NCI-H2107 treated with DMSO at 0.1 percent for 48 hours (cell line): ENCODE measurements at regions not wholly inside any gene's neighbourhood (a gene's known extent, or its start where the extent isn't known, plus 50 kb on each side); places are given as distances from the start of the nearest gene placed in this dataset.
"Not testable (repeated sequence)": the region's sequence is repeated elsewhere in the genome, so short reads cannot be mapped to it uniquely, and the experiment has no call there.

Experiments used
- DNase-seq: peaks from one replicate; lab custom pipeline; 2025; ENCODE audit not compliant: unreplicated experiment; lab: John Stamatoyannopoulos, UW

DNA sequence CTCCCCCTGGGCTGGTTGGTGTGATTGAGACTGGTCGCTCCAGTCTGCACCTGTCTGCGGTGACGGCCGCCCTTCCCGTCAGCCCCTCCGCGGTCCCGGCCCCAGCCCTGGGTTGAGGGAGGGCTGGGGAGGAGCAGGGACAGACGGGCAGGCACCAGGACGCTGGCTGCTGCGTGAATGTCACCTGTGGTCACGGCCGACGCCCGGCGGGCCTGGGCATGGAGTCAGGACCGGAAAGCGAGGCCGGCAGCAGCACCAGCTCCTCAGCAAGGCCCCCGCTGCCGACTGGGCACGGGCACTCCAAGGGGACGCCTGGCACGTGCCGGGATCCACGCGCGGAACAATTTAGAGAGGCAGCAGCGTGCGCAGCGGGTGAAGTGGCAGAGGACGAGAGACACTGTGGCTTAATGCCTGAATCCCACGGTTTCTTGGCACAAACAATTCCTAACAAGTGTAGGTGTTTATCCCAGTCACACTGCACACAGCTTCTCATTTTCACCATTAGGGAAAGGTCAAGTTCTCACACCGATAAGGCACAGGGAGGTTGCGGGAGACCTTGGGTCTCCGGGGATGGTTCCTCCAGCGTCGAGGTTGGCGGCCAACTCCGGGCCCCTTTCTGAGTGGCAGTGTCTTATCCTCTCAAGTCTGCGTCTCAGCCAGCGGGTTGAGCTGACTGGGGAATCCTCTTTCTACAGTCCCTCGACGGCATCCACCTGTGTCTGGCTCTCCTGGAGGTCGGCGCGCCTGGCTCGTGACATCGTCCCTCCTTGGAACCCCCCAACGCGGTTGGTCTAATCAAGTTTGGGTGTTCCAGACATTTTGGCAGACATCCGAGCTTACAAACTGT lies 66.4 kb upstream of the ADGRA1 start:
- no peak for DNase-seq

DNA sequence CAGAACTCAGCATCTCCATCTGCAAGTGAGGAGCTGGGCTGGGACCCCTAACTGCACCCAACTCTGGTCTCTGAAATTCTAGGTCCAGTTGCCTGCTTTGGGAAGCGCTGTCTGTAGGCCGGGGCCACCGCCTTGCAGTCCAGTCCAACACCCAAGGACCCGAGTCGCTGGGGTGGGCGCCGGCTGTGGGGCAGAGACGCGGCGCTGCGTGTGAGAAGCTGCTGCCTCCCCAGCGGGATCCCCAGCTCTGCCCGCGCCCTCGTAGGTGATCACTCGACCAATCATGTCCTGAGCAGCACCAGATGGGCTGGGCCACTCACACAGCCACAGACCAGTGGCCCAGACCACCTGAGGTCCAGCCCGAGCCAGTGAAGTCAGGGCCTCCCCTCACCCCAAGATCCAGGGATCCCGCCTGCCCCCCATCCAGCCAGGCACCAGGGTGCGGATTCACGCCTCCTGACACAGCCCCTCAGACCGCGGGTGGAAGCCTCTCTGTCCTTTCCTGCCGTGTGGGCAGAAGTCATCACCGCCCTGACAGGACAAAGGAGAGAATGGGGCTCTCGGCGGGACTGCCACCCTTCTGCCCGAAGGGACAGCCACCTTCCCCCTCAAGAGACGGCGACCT lies 67.4 kb upstream of the ADGRA1 start:
- DNase-seq, result no peak

DNA sequence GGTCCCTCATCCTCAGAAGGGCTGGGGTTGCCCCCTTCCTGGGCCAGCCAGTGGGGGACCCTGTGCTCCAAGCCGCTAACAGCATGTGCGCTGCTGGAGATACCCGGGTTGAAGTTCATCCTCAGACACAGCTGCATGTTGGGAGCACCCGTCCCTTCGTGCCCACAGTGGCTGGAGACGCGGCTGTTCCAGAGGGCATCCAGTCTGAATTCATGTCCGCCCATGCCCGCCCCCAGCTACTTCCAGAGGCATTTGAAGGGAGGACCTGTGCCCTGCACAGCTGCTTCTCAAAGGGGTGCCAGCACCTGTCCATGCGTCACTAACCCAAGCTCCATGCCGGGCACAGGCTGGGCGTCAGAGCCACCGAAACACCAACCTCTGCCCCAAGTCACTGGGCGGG lies 68.1 kb upstream of the ADGRA1 start:
- no peak for DNase-seq

DNA sequence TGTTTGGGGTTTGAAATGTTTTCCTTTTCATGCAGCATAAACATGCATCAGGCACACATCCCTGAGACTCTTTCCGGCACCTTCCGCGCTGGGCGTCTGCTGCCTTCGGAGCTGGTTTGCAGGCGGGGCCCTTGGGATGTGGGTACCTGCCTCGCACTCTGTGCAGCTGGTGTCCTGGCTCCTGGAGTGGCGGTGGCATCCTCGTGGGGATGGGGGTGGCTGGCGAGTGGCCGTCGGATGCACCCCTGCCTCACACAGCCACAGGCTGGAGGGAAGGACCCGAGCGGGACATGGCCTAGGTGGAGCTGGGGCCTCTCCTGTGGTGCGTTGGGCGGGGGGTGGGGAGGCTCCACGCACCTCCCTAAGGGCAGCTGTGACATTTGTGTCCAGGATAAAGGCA lies 68.5 kb upstream of the ADGRA1 start:
- no peak for DNase-seq

DNA sequence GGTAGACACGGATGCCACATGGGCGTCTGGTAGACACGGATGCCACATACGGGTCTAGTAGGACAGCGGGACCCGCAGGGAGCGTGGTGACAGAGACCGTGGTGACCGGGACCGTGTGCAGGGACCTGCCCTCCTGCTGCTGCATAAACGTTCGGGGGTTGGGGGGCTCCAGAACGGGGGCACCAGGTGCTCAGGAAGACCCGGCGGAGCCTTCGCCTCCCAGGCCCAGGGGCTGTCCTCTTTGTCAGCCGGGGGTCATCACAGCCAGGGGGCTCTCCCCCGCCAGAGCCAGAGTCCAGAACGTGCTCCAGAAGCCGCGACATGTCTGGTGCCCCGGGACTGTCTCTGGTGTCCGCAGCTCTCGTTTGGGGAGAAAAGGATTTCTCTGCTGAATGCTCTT lies 69.2 kb upstream of the ADGRA1 start:
- no peak for DNase-seq

DNA sequence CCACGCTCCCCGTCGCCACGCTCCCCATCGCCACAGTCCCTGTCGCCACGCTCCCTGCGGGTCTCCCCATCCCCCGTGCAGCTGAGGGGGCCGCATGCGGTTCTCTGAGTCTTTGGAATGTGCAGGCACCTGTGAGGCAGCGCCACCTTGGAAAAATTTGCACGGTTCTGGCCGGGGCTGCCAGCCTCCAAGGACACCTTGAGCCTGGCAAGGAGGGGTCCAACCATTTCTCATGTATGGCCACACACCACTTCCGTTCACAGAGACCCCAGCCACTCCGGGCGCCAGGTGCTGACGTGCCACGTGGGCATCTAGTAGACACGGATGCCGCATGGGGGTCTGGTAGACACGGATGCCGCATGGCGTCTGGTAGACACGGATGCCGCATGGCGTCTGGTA lies 70.5 kb upstream of the ADGRA1 start:
- DNase-seq, result no peak

DNA sequence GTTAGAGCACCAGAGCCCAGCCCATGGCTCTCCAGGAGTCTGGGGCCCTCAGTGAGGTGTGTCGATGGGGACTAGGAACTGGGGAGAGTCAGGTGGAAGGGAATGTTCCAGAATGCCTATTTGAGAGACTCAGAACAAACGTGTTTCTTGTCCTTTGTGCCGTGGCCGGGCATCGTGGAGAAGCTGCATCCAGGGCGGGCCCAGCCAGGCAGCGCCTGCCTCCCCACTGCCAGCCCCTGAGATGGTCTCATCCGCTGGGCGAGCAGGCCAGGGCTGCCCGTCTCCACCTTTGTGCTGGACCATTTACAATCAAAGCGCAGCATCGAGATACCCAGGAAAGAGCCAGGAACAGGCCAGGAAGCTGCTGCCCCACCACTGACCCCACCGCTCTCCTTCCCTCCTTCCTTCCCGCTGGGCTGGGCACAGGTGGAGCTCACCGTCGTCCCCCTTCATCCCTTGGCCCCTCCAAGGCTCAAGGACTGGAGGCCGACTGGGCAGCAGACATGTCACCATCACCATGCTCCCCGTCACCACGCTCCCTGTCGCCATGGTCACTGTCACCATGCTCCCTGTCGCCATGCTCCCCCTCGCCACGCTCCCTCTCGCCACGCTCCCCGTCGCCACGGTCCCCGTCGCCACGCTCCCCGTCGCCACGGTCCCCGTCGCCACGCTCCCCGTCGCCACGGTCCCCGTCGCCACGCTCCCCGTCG lies 71.1 kb upstream of the ADGRA1 start:
- DNase-seq, result no peak

DNA sequence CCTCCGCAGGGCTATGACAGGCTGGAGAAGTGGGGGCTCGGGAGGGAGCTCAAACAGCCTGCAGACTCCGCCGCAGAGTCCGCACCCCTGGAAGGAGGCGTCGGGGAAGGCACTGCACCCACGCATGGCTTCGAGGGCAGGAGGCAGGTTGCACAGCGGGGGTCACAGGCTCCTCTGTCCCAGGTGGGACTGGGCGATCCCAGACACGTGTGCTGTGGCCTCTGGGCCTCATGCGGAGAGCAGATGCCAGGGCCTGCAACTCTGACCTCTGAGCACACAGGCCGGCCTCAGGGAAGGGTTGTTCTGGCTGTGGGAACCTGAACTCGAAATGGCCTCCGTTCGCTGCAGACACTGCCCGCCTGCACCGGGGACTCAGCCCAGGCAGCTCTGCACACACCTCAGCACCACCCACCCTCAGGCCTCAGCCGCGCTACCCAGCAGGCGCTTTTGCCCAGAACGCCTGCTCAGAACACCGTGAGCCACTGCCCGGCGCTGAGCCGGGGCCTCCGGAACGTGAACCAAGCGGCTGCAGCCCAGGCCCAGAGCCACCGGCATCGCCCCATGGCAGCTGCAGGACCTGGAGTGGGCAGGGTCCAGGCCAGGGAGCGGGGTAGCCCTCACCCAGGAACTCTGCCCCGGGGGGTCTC lies 71.8 kb upstream of the ADGRA1 start:
- DNase-seq, result no peak

DNA sequence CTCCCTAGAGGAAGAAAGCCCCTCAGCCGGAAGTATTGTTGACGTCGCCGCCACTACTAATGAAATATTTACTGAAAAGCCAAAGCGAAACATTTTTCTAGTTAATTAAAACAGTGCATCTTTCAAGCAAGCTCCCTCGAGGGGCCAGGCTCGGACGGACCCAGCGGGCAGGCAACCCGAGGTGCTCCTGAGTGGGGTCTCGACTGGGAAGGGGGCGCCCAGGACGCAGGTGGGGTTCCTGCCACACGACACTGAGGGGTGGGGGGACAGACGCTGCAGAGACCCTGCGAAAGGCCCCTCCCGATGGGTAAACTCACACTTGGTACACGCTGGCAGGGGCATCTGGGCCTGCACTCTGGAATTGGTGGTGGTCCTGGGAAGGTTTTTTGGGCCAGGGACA lies 72.4 kb upstream of the ADGRA1 start:
- no peak for DNase-seq

DNA sequence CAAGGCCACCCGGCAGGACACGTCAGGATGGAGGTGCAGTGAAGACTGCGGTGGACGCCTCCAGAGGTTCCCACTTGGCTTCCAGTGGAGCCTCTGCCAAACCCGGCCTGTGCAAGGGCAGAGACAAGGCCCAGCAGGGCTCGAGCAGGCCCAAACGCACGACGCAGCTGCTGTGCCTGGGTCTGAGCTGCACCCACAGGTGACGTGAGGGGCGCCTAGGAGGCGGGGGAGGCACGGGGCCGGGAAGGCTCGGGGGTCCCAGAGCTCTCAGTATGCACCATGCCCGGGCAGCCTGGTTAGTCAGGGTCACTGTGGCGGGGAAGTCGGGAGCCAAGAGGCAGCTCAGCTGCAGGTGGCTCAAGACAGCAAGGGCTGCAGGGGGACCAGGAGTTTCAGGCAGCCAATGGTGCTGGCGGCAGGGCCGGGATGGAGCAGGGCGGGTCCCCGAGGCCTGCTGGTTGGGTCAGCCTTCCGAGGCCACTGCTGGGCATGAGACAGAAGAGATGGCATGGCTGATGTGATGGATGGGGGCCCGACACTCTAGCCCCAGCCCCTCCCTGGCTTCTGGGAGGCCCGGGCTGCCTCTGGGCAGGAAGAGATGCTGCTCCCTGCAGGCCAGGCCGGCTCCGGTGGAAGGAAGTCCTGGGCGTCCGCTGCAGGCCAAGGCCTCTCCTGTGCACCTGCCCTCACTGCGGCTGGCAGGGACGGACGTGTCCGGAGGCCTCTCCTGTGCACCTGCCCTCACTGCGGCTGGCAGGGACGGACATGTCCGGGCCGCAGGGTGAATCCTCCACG lies 72.2 kb upstream of the CFAP46 start:
- no peak for DNase-seq

DNA sequence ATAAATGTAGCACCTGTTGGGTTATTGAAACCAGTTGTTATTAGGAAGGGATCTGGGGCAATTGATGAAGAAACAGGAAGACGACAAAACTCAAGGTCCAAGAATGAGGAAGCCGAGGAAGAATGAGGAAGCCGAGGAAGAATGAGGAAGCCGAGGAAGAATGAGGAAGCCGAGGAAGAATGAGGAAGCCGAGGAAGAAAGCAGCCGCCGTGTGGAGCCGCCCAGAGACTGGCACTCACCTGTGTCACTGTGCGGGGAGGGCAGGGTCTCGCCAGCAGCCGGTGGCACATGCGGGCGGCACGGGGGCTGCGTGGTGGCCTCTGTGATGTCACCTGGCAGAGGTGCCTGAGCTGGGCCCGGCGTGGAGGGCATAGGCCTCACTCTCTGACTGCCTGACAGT lies 71.1 kb upstream of the CFAP46 start:
- DNase-seq, result no peak

DNA sequence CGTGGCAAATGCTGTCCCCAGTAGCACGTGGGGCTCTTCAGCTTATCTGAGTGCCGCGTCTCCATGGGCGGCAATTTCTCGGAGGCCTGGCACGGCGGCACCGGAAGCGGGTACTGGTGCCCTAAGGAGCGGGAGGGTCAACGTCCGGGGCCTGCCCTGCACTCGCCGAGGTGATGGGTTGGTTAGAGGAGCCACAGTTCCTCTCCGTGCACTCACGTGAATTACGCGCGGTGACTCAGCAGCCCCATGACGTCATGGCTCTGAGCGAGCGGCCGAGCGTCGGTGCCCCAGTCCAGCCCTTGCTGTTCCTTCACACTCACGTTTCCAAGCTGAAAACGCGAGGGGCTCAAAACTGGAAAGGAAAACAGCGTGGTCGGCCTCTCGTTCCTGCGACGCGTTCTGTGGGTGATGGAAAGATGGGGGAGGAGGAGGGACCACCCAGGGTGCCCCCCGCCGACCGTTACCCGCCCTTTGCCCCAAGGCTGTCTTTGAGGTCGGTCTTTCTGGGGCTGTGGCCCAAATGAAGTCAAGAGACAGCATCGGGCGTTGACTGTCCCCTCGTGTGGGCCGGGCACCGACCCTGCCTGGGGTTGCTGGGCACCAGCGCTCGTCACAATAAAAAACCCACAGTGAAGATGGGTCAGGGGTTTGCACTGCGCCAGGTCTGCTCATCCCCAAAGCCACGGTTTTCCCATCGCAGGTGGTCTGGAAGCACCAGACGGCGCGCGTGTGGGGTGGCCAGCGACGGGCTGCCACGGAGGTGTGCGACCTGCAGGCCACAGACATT lies 70.4 kb upstream of the CFAP46 start:
- no peak for DNase-seq

DNA sequence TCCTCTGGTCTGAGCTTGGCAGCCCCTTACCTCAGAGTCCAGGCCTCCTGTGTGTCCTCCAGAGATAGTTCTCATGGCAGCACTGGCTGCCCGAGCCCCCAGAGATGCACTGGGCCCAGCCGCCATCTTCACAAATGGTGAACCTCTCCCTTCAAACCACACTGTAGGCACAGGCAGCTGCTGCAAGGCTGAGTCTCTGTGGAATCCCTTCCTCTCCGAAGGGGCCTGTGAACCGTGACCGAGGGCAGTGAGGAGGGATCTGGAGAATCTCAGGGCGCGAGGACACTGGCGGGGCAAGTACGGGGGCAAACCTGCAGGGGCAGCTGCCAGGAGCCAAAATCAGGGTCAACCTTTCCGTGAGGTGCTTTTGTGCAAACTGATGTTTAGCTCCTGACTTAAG lies 69.5 kb upstream of the CFAP46 start:
- no peak for DNase-seq

DNA sequence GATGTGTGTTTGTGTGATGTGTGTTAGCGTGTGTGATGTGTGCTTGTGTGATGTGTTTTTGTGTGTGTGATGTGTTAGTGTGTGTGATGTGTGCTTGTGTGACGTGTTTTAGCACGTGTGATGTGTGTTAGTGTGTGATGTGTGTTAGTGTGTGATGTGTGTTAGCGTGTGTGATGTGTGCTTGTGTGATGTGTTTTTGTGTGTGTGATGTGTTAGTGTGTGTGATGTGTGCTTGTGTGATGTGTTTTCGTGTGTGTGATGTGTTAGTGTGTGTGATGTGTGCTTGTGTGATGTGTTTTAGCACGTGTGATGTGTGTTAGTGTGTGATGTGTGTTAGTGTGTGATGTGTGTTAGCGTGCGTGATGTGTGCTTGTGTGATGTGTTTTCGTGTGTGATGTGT lies 69.0 kb upstream of the CFAP46 start:
- DNase-seq, result not testable (repeated sequence)

DNA sequence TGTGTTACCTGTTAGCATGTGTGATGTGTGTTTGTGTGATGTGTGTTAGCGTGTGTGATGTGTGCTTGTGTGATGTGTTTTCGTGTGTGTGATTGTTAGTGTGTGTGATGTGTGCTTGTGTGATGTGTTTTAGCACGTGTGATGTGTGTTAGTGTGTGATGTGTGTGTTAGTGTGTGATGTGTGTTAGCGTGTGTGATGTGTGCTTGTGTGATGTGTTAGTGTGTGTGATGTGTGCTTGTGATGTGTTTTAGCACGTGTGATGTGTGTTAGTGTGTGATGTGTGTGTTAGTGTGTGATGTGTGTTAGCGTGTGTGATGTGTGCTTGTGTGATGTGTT lies 68.4 kb upstream of the CFAP46 start:
- not testable (repeated sequence) for DNase-seq

DNA sequence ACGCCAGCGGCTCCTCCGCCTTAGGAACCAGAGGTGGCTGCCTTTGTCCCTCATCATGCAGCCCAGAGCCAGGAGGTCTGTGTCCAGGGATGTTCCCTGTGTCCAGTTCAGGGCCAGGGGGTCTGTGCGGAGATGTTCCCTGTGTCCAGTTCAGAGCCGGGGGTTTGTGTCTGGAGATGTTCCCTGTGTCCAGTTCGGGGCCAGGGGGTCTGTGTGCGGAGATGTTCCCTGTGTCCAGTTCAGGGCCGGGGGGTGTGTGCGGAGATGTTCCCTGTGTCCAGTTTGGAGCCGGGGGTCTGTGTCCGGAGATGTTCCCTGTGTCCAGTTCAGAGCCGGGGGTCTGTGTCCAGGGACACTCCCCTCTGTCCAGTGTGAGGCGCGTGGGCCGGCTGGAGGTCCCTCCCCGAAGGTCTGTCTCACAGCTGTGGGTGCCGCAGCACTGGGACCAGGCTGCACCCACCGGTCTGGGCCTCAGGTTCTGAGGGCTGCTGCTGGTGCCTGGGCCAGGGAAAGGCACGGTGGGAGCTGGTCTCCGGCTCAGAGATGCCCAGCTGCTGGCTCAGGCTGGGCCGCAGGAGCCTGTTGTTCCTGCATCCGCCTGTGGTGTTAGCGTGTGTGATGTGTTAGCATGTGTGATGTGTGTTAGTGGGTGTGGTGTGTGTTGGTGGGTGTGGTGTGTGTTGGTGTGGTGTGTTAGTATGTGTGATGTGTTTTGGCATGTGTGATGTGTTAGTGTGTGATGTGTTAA lies 67.9 kb upstream of the CFAP46 start:
- DNase-seq, result no peak

DNA sequence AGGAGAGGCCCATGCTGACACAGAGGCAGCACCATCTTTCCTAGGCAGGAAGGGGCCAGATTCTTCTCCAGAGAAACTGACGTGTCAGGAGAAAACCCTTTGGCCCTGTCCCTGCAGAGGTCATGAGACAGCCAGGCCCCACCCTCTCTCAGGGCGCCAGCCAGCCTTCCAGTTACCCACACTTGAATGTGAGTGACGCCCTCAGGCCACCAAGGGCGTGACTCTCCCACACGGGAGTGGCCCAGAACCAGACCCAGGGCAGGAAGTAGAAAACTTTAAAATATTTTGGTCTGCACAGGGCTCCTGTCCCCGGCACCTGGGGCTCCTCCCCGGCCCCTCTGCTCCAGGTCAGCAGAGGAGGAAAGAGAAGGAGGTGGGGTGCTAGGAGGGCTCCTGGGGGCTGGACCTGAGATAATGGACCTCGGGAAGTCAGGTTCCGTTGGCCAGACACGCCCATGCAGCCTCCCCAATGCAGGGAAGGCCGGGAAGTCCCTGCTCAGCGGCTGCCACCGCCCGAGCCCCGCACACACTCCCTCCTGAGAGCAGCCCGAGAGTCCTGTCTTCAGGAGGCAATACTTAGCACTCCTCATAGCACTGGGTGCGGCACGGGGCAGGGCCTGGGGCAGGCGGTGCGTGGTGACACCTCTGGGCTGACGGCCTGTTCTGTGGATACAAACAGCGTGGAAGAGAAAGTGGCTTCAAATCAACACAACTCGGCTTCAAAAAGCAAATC lies 67.0 kb upstream of the CFAP46 start:
- no peak for DNase-seq

DNA sequence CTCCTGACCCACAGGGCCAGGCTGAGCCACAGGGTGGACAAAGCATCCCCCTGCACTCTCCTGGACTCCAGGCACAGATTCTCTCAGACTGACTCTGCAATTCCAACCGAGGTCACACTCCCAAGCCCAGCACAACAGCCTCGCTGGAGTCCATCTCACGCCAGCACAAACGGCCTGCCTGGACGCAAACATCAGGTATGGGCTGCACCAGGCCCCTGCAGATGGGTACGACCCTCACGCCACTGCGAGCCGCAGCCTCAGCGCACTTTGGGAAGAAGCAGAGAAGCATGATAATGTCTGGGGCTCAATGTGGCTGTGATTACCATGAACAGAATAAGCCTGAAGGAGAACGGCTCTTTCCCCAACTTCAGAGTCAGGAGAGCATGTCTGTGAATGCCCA lies 66.4 kb upstream of the CFAP46 start:
- DNase-seq, result no peak

DNA sequence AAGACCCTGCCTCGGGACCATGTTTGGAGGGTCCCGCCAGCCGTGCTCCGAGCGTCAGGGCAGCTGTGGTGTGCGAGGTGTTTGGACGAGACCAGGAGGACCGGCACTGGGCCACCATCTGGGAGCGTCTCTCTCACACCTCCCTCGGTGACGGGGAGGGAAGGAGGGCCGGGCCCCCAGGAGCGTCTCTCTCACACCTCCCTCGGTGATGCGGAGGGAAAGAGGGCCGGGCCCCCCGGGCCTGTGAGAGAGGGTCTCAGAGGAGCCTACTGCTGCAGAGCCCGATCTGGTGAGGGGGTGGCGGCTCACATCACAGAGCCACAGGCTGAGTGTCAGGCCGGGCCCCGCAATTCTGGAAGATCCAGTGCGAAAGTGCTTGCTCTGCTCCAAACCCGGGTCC lies 65.8 kb upstream of the CFAP46 start:
- no peak for DNase-seq
